Naive thymus-derived CD8-positive, alpha-beta T cell (primary cell): ENCODE measurements at regions not wholly inside any gene's neighbourhood (a gene's known extent, or its start where the extent isn't known, plus 50 kb on each side); places are given as distances from the start of the nearest gene placed in this dataset.
"Not testable (repeated sequence)": the region's sequence is repeated elsewhere in the genome, so short reads cannot be mapped to it uniquely, and the experiment has no call there.

Source experiments
- ATAC-seq, 2 donors: fragments of 150-1000 bp; cut with Tn5 transposase in 1 of 2; sonication (Bioruptor Pico), chemical (Tn5 transposase) in 1 of 2; 1 replicate in 1 of 2; 2 replicates in 1 of 2; pipeline ENCODE4 v1.10.0; 2021; ENCODE audit warnings: mild to moderate bottlenecking in 2 of 2, moderate library complexity in 2 of 2
- POLR2A ChIA-PET: fragments of 350-600 bp; sonication (Branson Sonifier 250); formaldehyde crosslinking; loops from one replicate; lab custom pipeline; 2021; ENCODE audit warnings: antibody characterized with exemption; lab: Charles Lee
- DNase-seq, 10 donors: peaks; one replicate each; pipeline versions ENCODE4 v3.0.0 to v3.0.0-alpha.2; 2020 to 2022
- H3K27ac Mint-ChIP-seq, 10 donors: one replicate each; pipeline ENCODE4 v1.8.0; 2020 to 2022; ENCODE audit warnings: mild to moderate bottlenecking in 10 of 10, mixed read lengths in 10 of 10, moderate library complexity in 4 of 10, inconsistent platforms in 1 of 10
- H3K27me3 Mint-ChIP-seq, 5 donors: one replicate each; pipeline ENCODE4 v1.8.0; 2021 to 2022; ENCODE audit warnings: mixed read lengths in 5 of 5
- H3K36me3 Mint-ChIP-seq, 3 donors: one replicate each; pipeline ENCODE4 v1.8.0; 2020 to 2022; ENCODE audit warnings: mixed read lengths in 3 of 3, mild to moderate bottlenecking in 2 of 3, inconsistent platforms in 1 of 3
- H3K4me1 Mint-ChIP-seq, 4 donors: one replicate each; pipeline ENCODE4 v1.8.0; 2021 to 2022; ENCODE audit warnings: mixed read lengths in 4 of 4
- H3K4me3 Mint-ChIP-seq, 10 donors: one replicate each; pipeline ENCODE4 v1.8.0; 2020 to 2022; ENCODE audit warnings: mild to moderate bottlenecking in 10 of 10, mixed read lengths in 10 of 10, moderate library complexity in 6 of 10, inconsistent platforms in 1 of 10
- H3K9me3 Mint-ChIP-seq, 9 donors: one replicate each; pipeline ENCODE4 v1.8.0; 2020 to 2022; ENCODE audit warnings: mixed read lengths in 9 of 9, mild to moderate bottlenecking in 3 of 9, inconsistent platforms in 1 of 9, moderate library complexity in 1 of 9

GRCh38 chrX:46200413-46200812 is 344.8 kb downstream of the ZNF674 start:
- peaks cover 0 to 2% (median 0%) of the 10 kb centered on the region in 9 donors for H3K9me3 Mint-ChIP-seq
- DNase-seq (no peak), ATAC-seq (no peak)
- POLR2A ChIA-PET, result no interaction called here
- H3K36me3 Mint-ChIP-seq, result no peaks in the 10 kb centered on the region
- no peak overlapping the region for H3K4me3 Mint-ChIP-seq
- peaks cover 0 to 13% (median 6%) of the 10 kb centered on the region in 4 donors for H3K4me1 Mint-ChIP-seq
- H3K27ac Mint-ChIP-seq, result no peak overlapping the region
- H3K27me3 Mint-ChIP-seq, result peaks cover 0 to 1% (median 0%) of the 10 kb centered on the region in 5 donors

- ATAC-seq, result no peak
These were observed 346.4 kb downstream of the ZNF674 start for GRCh38 chrX:46198858-46199257.

GRCh38 chrX:46186811-46187106 is 358.5 kb downstream of the ZNF674 start:
- DNase-seq, POLR2A ChIA-PET, H3K36me3 Mint-ChIP-seq, H3K4me3 Mint-ChIP-seq, H3K9me3 Mint-ChIP-seq, H3K27ac Mint-ChIP-seq, ATAC-seq, H3K4me1 Mint-ChIP-seq: not testable (repeated sequence)
- peaks cover 0 to 23% (median 0%) of the 10 kb centered on the region in 5 donors for H3K27me3 Mint-ChIP-seq

More at GRCh38 chrX:46198858-46199257, 346.4 kb downstream of the ZNF674 start:
- Mint-ChIP-seq H3K9me3 (peaks cover 0 to 9% (median 3%) of the 10 kb centered on the region in 9 donors), H3K4me3 (no peak overlapping the region), H3K27ac (no peak overlapping the region), H3K4me1 (peaks cover 0 to 13% (median 6%) of the 10 kb centered on the region in 4 donors), H3K27me3 (peaks cover 0 to 6% (median 1%) of the 10 kb centered on the region in 5 donors), H3K36me3 (peaks cover 0 to 6% (median 0%) of the 10 kb centered on the region in 3 donors)
- POLR2A ChIA-PET, result no interaction called here
- DNase-seq, result no peak

GRCh38 chrX:46185923-46186810 is 359.1 kb downstream of the ZNF674 start:
- no peak for ATAC-seq
- H3K4me3 Mint-ChIP-seq, result no peak overlapping the region
- DNase-seq, result no peak
- H3K4me1 Mint-ChIP-seq, result no peaks in the 10 kb centered on the region
- no peak overlapping the region for H3K27ac Mint-ChIP-seq
- peaks cover 0 to 23% (median 0%) of the 10 kb centered on the region in 5 donors for H3K27me3 Mint-ChIP-seq
- POLR2A ChIA-PET, result no interaction called here
- peaks cover 0 to 4% (median 0%) of the 10 kb centered on the region in 9 donors for H3K9me3 Mint-ChIP-seq
- no peaks in the 10 kb centered on the region for H3K36me3 Mint-ChIP-seq

GRCh38 chrX:46184749-46185148 is 360.5 kb downstream of the ZNF674 start:
- Mint-ChIP-seq H3K9me3 (peaks cover 0 to 4% (median 0%) of the 10 kb centered on the region in 9 donors), H3K27ac (no peak overlapping the region), H3K4me1 (no peaks in the 10 kb centered on the region), H3K4me3 (no peak overlapping the region), H3K27me3 (peaks cover 0 to 13% (median 0%) of the 10 kb centered on the region in 5 donors), H3K36me3 (no peaks in the 10 kb centered on the region)
- no peak for ATAC-seq
- DNase-seq, result no peak
- POLR2A ChIA-PET, result no interaction called here

GRCh38 chrX:46180258-46180687 is 364.9 kb downstream of the ZNF674 start:
- H3K27ac Mint-ChIP-seq, result no peak overlapping the region
- ATAC-seq (no peak), DNase-seq (no peak)
- H3K27me3 Mint-ChIP-seq, result no peaks in the 10 kb centered on the region
- POLR2A ChIA-PET, result no interaction called here
- no peak overlapping the region for H3K4me3 Mint-ChIP-seq
- peaks cover 0 to 4% (median 0%) of the 10 kb centered on the region in 9 donors for H3K9me3 Mint-ChIP-seq
- H3K4me1 Mint-ChIP-seq, result peaks cover 0 to 2% (median 0%) of the 10 kb centered on the region in 4 donors
- H3K36me3 Mint-ChIP-seq, result no peaks in the 10 kb centered on the region

GRCh38 chrX:46179748-46180147 is 365.5 kb downstream of the ZNF674 start:
- H3K36me3 Mint-ChIP-seq, result no peaks in the 10 kb centered on the region
- POLR2A ChIA-PET, result no interaction called here

GRCh38 chrX:46178763-46179162 is 366.5 kb downstream of the ZNF674 start:
- ATAC-seq (no peak), DNase-seq (no peak)
- H3K9me3 Mint-ChIP-seq, result peaks cover 0 to 4% (median 0%) of the 10 kb centered on the region in 9 donors
- no peak overlapping the region for H3K4me3 Mint-ChIP-seq
- no peaks in the 10 kb centered on the region for H3K27me3 Mint-ChIP-seq
- POLR2A ChIA-PET, result no interaction called here
- no peaks in the 10 kb centered on the region for H3K36me3 Mint-ChIP-seq
- peaks cover 0 to 2% (median 0%) of the 10 kb centered on the region in 4 donors for H3K4me1 Mint-ChIP-seq
- no peak overlapping the region for H3K27ac Mint-ChIP-seq

More at GRCh38 chrX:46179748-46180147, 365.5 kb downstream of the ZNF674 start:
- Mint-ChIP-seq H3K27ac (no peak overlapping the region), H3K4me3 (no peak overlapping the region), H3K9me3 (peaks cover 0 to 4% (median 0%) of the 10 kb centered on the region in 9 donors), H3K4me1 (peaks cover 0 to 2% (median 0%) of the 10 kb centered on the region in 4 donors), H3K27me3 (no peaks in the 10 kb centered on the region)
- no peak for ATAC-seq
- DNase-seq, result no peak

- POLR2A ChIA-PET, result no interaction called here
- Mint-ChIP-seq H3K27me3 (no peaks in the 10 kb centered on the region), H3K4me3 (no peak overlapping the region), H3K36me3 (peaks cover 0 to 7% (median 0%) of the 10 kb centered on the region in 3 donors), H3K27ac (no peak overlapping the region), H3K9me3 (peaks cover 0 to 11% (median 2%) of the 10 kb centered on the region in 9 donors), H3K4me1 (no peaks in the 10 kb centered on the region)
- DNase-seq (no peak), ATAC-seq (no peak)
These were observed 372.1 kb downstream of the ZNF674 start for GRCh38 chrX:46173159-46173558.

- H3K36me3 Mint-ChIP-seq, H3K27ac Mint-ChIP-seq, H3K27me3 Mint-ChIP-seq, POLR2A ChIA-PET, ATAC-seq, DNase-seq, H3K4me1 Mint-ChIP-seq, H3K4me3 Mint-ChIP-seq: not testable (repeated sequence)
- H3K9me3 Mint-ChIP-seq, result peaks cover 0 to 11% (median 2%) of the 10 kb centered on the region in 9 donors
These were observed 373.8 kb downstream of the ZNF674 start for GRCh38 chrX:46171457-46171856.

GRCh38 chrX:46169808-46170207 is 375.4 kb downstream of the ZNF674 start:
- DNase-seq (no peak), ATAC-seq (no peak)
- H3K4me1 Mint-ChIP-seq, result no peaks in the 10 kb centered on the region
- peaks cover 0 to 7% (median 0%) of the 10 kb centered on the region in 3 donors for H3K36me3 Mint-ChIP-seq
- POLR2A ChIA-PET, result no interaction called here
- H3K9me3 Mint-ChIP-seq, result peaks cover 0 to 11% (median 2%) of the 10 kb centered on the region in 9 donors
- H3K4me3 Mint-ChIP-seq, result no peak overlapping the region
- no peaks in the 10 kb centered on the region for H3K27me3 Mint-ChIP-seq
- H3K27ac Mint-ChIP-seq, result no peak overlapping the region

GRCh38 chrX:46168254-46168653 is 377.0 kb downstream of the ZNF674 start:
- Mint-ChIP-seq H3K27me3 (no peaks in the 10 kb centered on the region), H3K4me3 (no peak overlapping the region), H3K9me3 (peaks cover 0 to 7% (median 2%) of the 10 kb centered on the region in 9 donors), H3K4me1 (no peaks in the 10 kb centered on the region), H3K27ac (no peak overlapping the region), H3K36me3 (peaks cover 0 to 7% (median 0%) of the 10 kb centered on the region in 3 donors)
- DNase-seq (no peak), ATAC-seq (no peak)
- POLR2A ChIA-PET, result no interaction called here

GRCh38 chrX:46165866-46166265 is 379.4 kb downstream of the ZNF674 start:
- ATAC-seq (no peak), DNase-seq (no peak)
- H3K4me3 Mint-ChIP-seq, result no peak overlapping the region
- POLR2A ChIA-PET, result no interaction called here
- no peak overlapping the region for H3K27ac Mint-ChIP-seq
- no peaks in the 10 kb centered on the region for H3K36me3 Mint-ChIP-seq
- no peaks in the 10 kb centered on the region for H3K27me3 Mint-ChIP-seq
- no peaks in the 10 kb centered on the region for H3K4me1 Mint-ChIP-seq
- H3K9me3 Mint-ChIP-seq, result peaks cover 0 to 3% (median 0%) of the 10 kb centered on the region in 9 donors
